A673 (cell line): ENCODE measurements at regions not wholly inside any gene's neighbourhood (a gene's known extent, or its start where the extent isn't known, plus 50 kb on each side); places are given as distances from the start of the nearest gene placed in this dataset.

Experiments
- BruUV-seq: library from RNA; stranded (reverse); fragments of 400-500 nt; replicated peaks from 2 replicates; lab custom pipeline; 2021; lab: Mats Ljungman, UMichigan
- CTCF ChIA-PET: fragments of 300-600 bp; sonication (Branson Sonifier 250); formaldehyde crosslinking; loops from one replicate; lab custom pipeline; 2022; ENCODE audit warnings: antibody characterized with exemption; lab: Charles Lee
- POLR2A ChIA-PET: fragments of 300-600 bp; sonication (Branson Sonifier 250); formaldehyde crosslinking; loops from one replicate; lab custom pipeline; 2022; ENCODE audit warnings: antibody characterized with exemption; ENCODE audit not compliant: low non-redundant PET; lab: Charles Lee
- DNase-seq: peaks from one replicate; pipeline ENCODE4 v3.0.0-alpha.2; 2015; ENCODE audit warnings: low spot score
- H3K27ac ChIP-seq: fragments of 200-600 bp; sonication (generic); 2 replicates; pipeline ENCODE4 v1.5.1; 2016; ENCODE audit warnings: mixed run types, low read depth, mild to moderate bottlenecking, mixed read lengths, antibody characterized with exemption, low read length; ENCODE audit not compliant: poor library complexity, severe bottlenecking
- H3K27me3 ChIP-seq: fragments of 200-600 bp; sonication (generic); replicated peaks from 2 replicates; pipeline ENCODE4 v1.6.1; 2017; ENCODE audit warnings: mixed run types, low read depth, mild to moderate bottlenecking, mixed read lengths, antibody characterized with exemption, low read length; ENCODE audit not compliant: insufficient read depth, poor library complexity
- H3K36me3 ChIP-seq: fragments of 200-600 bp; sonication (generic); 2 replicates; pipeline ENCODE4 v1.6.1; 2016; ENCODE audit warnings: mixed run types, mild to moderate bottlenecking, mixed read lengths, antibody characterized with exemption, low read length; ENCODE audit not compliant: insufficient read depth, poor library complexity, severe bottlenecking
- H3K4me1 ChIP-seq: fragments of 200-600 bp; sonication (generic); 2 replicates; pipeline ENCODE4 v1.6.1; 2017; ENCODE audit warnings: mixed run types, mild to moderate bottlenecking, mixed read lengths, antibody characterized with exemption, low read length; ENCODE audit not compliant: insufficient read depth, poor library complexity, severe bottlenecking
- H3K4me3 ChIP-seq: fragments of 200-600 bp; sonication (generic); 2 replicates; pipeline ENCODE4 v1.5.1; 2016; ENCODE audit warnings: low read depth, mixed run types, mild to moderate bottlenecking, mixed read lengths, low read length; ENCODE audit not compliant: poor library complexity, severe bottlenecking
- H3K9me3 ChIP-seq: fragments of 200-600 bp; sonication (generic); 2 replicates; pipeline ENCODE4 v1.6.1; 2016; ENCODE audit warnings: mixed run types, low read depth, mild to moderate bottlenecking, mixed read lengths, antibody characterized with exemption, low read length; ENCODE audit not compliant: poor library complexity, severe bottlenecking
- EZH2 ChIP-seq: fragments of 200-600 bp; sonication (generic); IDR thresholded peaks from 2 replicates; pipeline ENCODE4 v1.6.1; 2017; ENCODE audit warnings: borderline replicate concordance, low read depth, mild to moderate bottlenecking, mixed read lengths, antibody characterized with exemption, low read length; ENCODE audit not compliant: poor library complexity, severe bottlenecking
- intact Hi-C: fragments of 100-400 bp; cut with micrococcal nuclease; formaldehyde crosslinking; loops from one replicate; pipeline ENCODE4 v1.10.0; 2022; ENCODE audit not compliant: unreplicated experiment
- TF ChIP-seq, protein P1 (sequence below): fragments of 300-800, 200-600 bp; sonication (generic); conservative IDR thresholded peaks from 2 replicates; pipeline ENCODE4 v1.5.1; 2017; ENCODE audit warnings: low read depth, mild to moderate bottlenecking, antibody characterized with exemption, low read length, moderate library complexity, mixed read lengths

DNA sequence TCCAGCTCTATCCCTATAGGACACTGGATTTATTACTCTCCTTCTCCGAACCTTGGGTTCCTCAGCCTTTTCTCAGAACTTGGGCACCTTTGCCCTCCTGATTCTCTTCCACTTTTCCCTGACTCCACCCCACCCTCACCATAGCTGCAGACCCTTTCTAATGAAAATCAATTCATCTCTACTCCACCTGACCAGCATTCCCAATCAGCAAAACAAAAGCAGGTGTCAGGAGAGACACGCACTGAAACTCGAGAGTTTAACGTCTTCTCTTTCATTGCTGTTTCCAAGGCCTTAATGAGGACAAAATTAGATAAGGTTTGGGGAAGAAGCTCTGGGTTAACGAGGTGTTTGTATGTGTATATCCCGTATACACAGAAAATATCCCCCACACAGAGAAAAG is 208.8 kb downstream of the PLPP3 start:
- Histone ChIP-seq H3K27ac (no peak overlapping the region), H3K36me3 (no peaks in the 10 kb centered on the region), H3K9me3 (no peaks in the 10 kb centered on the region), H3K4me3 (no peak overlapping the region), H3K4me1 (no peaks in the 10 kb centered on the region), H3K27me3 (peaks cover 3% of the 10 kb centered on the region)
- no TSS peak for BruUV-seq
- DNase-seq = no peak
- ChIA-PET POLR2A (no interaction called here), CTCF (no interaction called here)
- TF ChIP-seq, protein P1, sequence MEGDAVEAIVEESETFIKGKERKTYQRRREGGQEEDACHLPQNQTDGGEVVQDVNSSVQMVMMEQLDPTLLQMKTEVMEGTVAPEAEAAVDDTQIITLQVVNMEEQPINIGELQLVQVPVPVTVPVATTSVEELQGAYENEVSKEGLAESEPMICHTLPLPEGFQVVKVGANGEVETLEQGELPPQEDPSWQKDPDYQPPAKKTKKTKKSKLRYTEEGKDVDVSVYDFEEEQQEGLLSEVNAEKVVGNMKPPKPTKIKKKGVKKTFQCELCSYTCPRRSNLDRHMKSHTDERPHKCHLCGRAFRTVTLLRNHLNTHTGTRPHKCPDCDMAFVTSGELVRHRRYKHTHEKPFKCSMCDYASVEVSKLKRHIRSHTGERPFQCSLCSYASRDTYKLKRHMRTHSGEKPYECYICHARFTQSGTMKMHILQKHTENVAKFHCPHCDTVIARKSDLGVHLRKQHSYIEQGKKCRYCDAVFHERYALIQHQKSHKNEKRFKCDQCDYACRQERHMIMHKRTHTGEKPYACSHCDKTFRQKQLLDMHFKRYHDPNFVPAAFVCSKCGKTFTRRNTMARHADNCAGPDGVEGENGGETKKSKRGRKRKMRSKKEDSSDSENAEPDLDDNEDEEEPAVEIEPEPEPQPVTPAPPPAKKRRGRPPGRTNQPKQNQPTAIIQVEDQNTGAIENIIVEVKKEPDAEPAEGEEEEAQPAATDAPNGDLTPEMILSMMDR = no peak
- TF ChIP-seq EZH2 = no peak
- intact Hi-C loops = no loop called here

DNA sequence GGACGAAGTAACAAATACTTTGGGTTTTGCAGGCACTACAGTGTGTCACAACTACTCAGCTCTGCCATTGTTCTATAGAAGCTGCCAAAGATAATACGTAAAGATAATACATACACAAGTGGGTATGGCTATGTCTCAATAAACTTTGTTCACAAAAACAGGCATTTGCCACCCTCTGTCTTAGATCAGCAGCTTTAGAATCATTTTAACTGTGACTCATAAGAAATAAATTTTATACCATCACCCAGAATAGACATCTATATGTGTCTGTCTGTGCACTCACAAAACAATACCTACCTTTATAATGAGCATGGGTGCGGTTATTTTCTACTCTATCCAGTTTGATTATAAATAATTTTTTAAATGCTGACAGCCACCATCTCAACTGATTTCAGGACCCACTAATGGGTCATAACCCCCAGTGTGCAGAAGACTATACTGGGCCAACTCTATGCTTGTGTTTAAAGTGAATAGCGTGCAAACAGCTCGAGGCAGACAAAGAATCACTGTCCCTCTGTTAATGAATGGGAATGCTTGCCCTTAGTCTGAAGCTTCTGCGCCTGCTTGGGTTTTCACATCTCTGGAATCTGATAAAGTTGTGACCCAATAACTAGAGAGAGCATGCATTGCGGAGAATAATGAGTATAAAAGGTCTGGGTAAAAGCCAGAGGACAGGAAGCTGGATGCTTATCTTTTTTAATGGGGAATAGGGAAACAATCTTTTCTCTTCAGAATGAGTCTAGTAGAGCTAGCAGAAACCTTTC is 216.2 kb downstream of the PLPP3 start:
- POLR2A ChIA-PET = interaction anchor here (0.5 kb wide), 1 partner anchor 288 kb away, joined by 3 read pairs; no protein-coding TSS in a partner anchor
- Histone ChIP-seq H3K27ac (no peak overlapping the region), H3K4me1 (no peaks in the 10 kb centered on the region), H3K4me3 (no peak overlapping the region), H3K9me3 (no peaks in the 10 kb centered on the region), H3K36me3 (no peaks in the 10 kb centered on the region), H3K27me3 (no peaks in the 10 kb centered on the region)
- no peak for DNase-seq
- CTCF ChIA-PET = no interaction called here
- TF ChIP-seq EZH2 = no peak
- TF ChIP-seq, protein P1 = no peak
- no TSS peak for BruUV-seq
- intact Hi-C loops = no loop called here

DNA sequence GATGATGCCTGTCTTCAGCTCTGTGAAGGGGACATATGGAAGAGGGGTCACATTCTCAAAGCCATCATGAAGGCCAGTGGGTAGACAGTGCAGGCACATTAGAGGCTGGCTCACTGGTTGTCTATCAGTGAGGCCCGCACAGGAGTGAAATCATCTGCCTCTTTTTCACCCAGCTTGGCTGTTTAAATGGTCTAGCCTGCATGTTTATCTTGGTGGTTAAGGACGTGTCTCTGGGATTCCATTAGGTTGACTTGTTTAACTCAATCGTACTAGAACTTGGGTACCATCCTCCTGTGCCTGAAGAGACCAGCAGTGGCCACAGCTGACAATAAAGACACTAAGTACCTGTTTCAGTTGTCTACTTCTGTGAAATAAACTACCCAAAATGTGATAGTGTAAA is 219.3 kb downstream of the PLPP3 start:
- Histone ChIP-seq H3K36me3 (no peaks in the 10 kb centered on the region), H3K4me1 (no peaks in the 10 kb centered on the region), H3K27me3 (no peaks in the 10 kb centered on the region), H3K27ac (no peak overlapping the region), H3K9me3 (no peaks in the 10 kb centered on the region), H3K4me3 (no peak overlapping the region)
- POLR2A ChIA-PET = no interaction called here
- intact Hi-C loops = no loop called here
- DNase-seq = no peak
- BruUV-seq = no TSS peak
- CTCF ChIA-PET = no interaction called here
- TF ChIP-seq, protein P1 = no peak
- no peak for TF ChIP-seq EZH2
